Neural cell (in vitro differentiated cells): ENCODE measurements at regions not wholly inside any gene's neighbourhood (a gene's known extent, or its start where the extent isn't known, plus 50 kb on each side); places are given as distances from the start of the nearest gene placed in this dataset.

Experiments used
- CTCF ChIP-seq: fragments of 450-650 bp; IDR thresholded peaks from 2 replicates; pipeline ENCODE4 v1.5.1; 2014; ENCODE audit warnings: antibody characterized with exemption, mild to moderate bottlenecking, moderate library complexity; ENCODE audit not compliant: poor library complexity, severe bottlenecking
- EZH2 ChIP-seq: fragments of 200-600, 300-800 bp; shearing (Covaris generic), sonication (generic); IDR thresholded peaks from 2 replicates; pipeline ENCODE4 v1.6.1; 2014; ENCODE audit warnings: antibody characterized with exemption, low read length, borderline replicate concordance, mild to moderate bottlenecking; ENCODE audit not compliant: insufficient read depth, poor library complexity, severe bottlenecking
- MXI1 ChIP-seq: fragments of 450-650 bp; conservative IDR thresholded peaks from 2 replicates; pipeline ENCODE4 v1.6.1; 2014; ENCODE audit warnings: antibody characterized with exemption, mild to moderate bottlenecking; ENCODE audit not compliant: poor library complexity, severe bottlenecking
- POLR2AphosphoS5 ChIP-seq: IDR thresholded peaks from 2 replicates; pipeline ENCODE4 v1.6.1; 2012
- RAD21 ChIP-seq: fragments of 450-650 bp; conservative IDR thresholded peaks from 2 replicates; pipeline ENCODE4 v1.6.1; 2014; ENCODE audit warnings: antibody characterized with exemption, mild to moderate bottlenecking, moderate library complexity
- SMC3 ChIP-seq: fragments of 450-650 bp; conservative IDR thresholded peaks from 2 replicates; pipeline ENCODE4 v1.6.1; 2014; ENCODE audit warnings: antibody characterized with exemption, mild to moderate bottlenecking, moderate library complexity; ENCODE audit not compliant: poor library complexity
- TF ChIP-seq, protein P1 (sequence below): IDR thresholded peaks from 2 replicates; pipeline ENCODE4 v1.6.1; 2012; ENCODE audit warnings: borderline replicate concordance

- no peak for TF ChIP-seq SMC3
- no peak for TF ChIP-seq EZH2
- TF ChIP-seq RAD21: no peak
- TF ChIP-seq CTCF: no peak
- TF ChIP-seq, protein P1, sequence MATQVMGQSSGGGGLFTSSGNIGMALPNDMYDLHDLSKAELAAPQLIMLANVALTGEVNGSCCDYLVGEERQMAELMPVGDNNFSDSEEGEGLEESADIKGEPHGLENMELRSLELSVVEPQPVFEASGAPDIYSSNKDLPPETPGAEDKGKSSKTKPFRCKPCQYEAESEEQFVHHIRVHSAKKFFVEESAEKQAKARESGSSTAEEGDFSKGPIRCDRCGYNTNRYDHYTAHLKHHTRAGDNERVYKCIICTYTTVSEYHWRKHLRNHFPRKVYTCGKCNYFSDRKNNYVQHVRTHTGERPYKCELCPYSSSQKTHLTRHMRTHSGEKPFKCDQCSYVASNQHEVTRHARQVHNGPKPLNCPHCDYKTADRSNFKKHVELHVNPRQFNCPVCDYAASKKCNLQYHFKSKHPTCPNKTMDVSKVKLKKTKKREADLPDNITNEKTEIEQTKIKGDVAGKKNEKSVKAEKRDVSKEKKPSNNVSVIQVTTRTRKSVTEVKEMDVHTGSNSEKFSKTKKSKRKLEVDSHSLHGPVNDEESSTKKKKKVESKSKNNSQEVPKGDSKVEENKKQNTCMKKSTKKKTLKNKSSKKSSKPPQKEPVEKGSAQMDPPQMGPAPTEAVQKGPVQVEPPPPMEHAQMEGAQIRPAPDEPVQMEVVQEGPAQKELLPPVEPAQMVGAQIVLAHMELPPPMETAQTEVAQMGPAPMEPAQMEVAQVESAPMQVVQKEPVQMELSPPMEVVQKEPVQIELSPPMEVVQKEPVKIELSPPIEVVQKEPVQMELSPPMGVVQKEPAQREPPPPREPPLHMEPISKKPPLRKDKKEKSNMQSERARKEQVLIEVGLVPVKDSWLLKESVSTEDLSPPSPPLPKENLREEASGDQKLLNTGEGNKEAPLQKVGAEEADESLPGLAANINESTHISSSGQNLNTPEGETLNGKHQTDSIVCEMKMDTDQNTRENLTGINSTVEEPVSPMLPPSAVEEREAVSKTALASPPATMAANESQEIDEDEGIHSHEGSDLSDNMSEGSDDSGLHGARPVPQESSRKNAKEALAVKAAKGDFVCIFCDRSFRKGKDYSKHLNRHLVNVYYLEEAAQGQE: no peak
- TF ChIP-seq POLR2AphosphoS5: no peak
- no peak for TF ChIP-seq MXI1
Observed at GRCh38 chr18:73749304-73749703, 398.3 kb downstream of the FBXO15 start.
